ENCODE measurements at regions not wholly inside any gene's neighbourhood (a gene's known extent, or its start where the extent isn't known, plus 50 kb on each side); places are given as distances from the start of the nearest gene placed in this dataset.

DNA sequence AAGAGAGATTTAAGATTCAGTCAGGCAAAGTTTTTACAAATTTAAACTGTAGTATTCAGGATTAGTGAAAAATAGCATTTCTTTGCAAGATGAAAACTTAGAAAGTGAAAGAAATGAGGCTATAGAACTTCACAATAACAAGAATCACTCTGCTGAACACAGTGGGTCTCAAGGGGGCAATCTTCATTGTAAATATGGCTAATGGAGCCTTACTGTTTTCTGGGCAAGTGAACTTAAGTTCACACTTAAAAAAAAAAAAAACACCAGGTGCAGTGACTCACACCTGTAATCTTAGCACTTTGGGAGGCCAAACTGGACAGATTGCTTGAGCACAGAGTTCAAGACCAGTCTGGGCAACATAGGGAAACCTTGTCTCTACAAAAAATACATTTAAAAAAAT, 175.9 kb upstream of the SNX2 start:
- no peaks in the 10 kb centered on the region for H4K20me1 ChIP-seq (ENCODE audit: insufficient read depth)
- no peak overlapping the region for H3K9ac ChIP-seq (ENCODE audit: low read length)
- H3K4me3 ChIP-seq (ENCODE audit: low read length), result no peak overlapping the region
- H3K79me2 ChIP-seq (replicated peaks; ENCODE audit: insufficient read depth, low read length), result no peaks in the 10 kb centered on the region
- no peaks in the 10 kb centered on the region for H3K9me3 ChIP-seq (ENCODE audit: low read length)
- H3K27me3 ChIP-seq (ENCODE audit: insufficient read depth, low read depth, low read length), result no peaks in the 10 kb centered on the region
- H3K9me2 ChIP-seq (ENCODE audit: insufficient read depth, low read length), result no peaks in the 10 kb centered on the region
- H3K36me3 ChIP-seq (ENCODE audit: insufficient read depth, low read length), result no peaks in the 10 kb centered on the region
- no peaks in the 10 kb centered on the region for H3F3A ChIP-seq (ENCODE audit: insufficient read depth, low read length, poor library complexity, severe bottlenecking)
- no peak overlapping the region for H3K4me2 ChIP-seq (ENCODE audit: low read length)
- no peak overlapping the region for H2AFZ ChIP-seq (ENCODE audit: low read depth, low read length)
- no peak overlapping the region for H3K27ac ChIP-seq (ENCODE audit: low read length)
- TF ChIP-seq, protein P1, sequence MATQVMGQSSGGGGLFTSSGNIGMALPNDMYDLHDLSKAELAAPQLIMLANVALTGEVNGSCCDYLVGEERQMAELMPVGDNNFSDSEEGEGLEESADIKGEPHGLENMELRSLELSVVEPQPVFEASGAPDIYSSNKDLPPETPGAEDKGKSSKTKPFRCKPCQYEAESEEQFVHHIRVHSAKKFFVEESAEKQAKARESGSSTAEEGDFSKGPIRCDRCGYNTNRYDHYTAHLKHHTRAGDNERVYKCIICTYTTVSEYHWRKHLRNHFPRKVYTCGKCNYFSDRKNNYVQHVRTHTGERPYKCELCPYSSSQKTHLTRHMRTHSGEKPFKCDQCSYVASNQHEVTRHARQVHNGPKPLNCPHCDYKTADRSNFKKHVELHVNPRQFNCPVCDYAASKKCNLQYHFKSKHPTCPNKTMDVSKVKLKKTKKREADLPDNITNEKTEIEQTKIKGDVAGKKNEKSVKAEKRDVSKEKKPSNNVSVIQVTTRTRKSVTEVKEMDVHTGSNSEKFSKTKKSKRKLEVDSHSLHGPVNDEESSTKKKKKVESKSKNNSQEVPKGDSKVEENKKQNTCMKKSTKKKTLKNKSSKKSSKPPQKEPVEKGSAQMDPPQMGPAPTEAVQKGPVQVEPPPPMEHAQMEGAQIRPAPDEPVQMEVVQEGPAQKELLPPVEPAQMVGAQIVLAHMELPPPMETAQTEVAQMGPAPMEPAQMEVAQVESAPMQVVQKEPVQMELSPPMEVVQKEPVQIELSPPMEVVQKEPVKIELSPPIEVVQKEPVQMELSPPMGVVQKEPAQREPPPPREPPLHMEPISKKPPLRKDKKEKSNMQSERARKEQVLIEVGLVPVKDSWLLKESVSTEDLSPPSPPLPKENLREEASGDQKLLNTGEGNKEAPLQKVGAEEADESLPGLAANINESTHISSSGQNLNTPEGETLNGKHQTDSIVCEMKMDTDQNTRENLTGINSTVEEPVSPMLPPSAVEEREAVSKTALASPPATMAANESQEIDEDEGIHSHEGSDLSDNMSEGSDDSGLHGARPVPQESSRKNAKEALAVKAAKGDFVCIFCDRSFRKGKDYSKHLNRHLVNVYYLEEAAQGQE (IDR thresholded peaks at IDR 0.05; ENCODE audit: borderline replicate concordance), result no peak
- TF ChIP-seq POLR2AphosphoS5 (IDR thresholded peaks at IDR 0.05) (no peak), EP300 (conservative IDR thresholded peaks at IDR 0.05; ENCODE audit: poor library complexity, severe bottlenecking) (no peak), SMC3 (conservative IDR thresholded peaks at IDR 0.05; ENCODE audit: poor library complexity) (no peak)

DNA sequence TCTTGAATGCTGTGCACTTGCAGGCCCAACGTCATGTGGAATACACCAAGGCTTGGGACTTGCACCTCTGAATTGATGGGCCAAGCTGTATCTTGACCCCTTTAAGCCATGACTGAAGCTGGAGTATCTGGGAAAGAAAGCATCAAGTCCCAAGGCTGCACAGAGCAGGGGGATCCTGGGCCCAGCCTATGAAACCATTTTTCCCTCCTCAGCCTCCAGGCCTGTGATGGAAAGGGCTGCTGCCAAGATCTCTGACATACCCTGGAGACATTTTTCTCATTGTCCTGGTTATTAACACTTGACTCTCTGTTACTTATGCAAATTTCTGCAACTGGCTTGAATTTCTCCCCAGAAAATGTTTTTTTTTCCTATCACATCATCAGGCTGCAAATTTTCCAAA, 174.0 kb upstream of the SNX2 start:
- TF ChIP-seq SMC3 (conservative IDR thresholded peaks at IDR 0.05; ENCODE audit: poor library complexity) (no peak), RAD21 (conservative IDR thresholded peaks at IDR 0.05) (no peak), EZH2 (IDR thresholded peaks at IDR 0.05; ENCODE audit: borderline replicate concordance, insufficient read depth, low read length, poor library complexity, severe bottlenecking) (no peak), EP300 (conservative IDR thresholded peaks at IDR 0.05; ENCODE audit: poor library complexity, severe bottlenecking) (no peak), MXI1 (conservative IDR thresholded peaks at IDR 0.05; ENCODE audit: poor library complexity, severe bottlenecking) (no peak), TAF1 (IDR thresholded peaks at IDR 0.05; ENCODE audit: low read depth) (no peak), POLR2AphosphoS5 (IDR thresholded peaks at IDR 0.05) (no peak)
- TF ChIP-seq, protein P2, sequence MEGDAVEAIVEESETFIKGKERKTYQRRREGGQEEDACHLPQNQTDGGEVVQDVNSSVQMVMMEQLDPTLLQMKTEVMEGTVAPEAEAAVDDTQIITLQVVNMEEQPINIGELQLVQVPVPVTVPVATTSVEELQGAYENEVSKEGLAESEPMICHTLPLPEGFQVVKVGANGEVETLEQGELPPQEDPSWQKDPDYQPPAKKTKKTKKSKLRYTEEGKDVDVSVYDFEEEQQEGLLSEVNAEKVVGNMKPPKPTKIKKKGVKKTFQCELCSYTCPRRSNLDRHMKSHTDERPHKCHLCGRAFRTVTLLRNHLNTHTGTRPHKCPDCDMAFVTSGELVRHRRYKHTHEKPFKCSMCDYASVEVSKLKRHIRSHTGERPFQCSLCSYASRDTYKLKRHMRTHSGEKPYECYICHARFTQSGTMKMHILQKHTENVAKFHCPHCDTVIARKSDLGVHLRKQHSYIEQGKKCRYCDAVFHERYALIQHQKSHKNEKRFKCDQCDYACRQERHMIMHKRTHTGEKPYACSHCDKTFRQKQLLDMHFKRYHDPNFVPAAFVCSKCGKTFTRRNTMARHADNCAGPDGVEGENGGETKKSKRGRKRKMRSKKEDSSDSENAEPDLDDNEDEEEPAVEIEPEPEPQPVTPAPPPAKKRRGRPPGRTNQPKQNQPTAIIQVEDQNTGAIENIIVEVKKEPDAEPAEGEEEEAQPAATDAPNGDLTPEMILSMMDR (IDR thresholded peaks at IDR 0.05; ENCODE audit: poor library complexity, severe bottlenecking), result no peak
- TF ChIP-seq, protein P1 (IDR thresholded peaks at IDR 0.05; ENCODE audit: borderline replicate concordance), result no peak
- Histone ChIP-seq H3K9me2 (ENCODE audit: insufficient read depth, low read length) (no peaks in the 10 kb centered on the region), H2AFZ (ENCODE audit: low read depth, low read length) (no peak overlapping the region), H3F3A (ENCODE audit: insufficient read depth, low read length, poor library complexity, severe bottlenecking) (no peaks in the 10 kb centered on the region), H3K27ac (ENCODE audit: low read length) (no peak overlapping the region), H3K9ac (ENCODE audit: low read length) (no peak overlapping the region), H3K36me3 (ENCODE audit: insufficient read depth, low read length) (no peaks in the 10 kb centered on the region), H4K20me1 (ENCODE audit: insufficient read depth) (no peaks in the 10 kb centered on the region), H3K9me3 (ENCODE audit: low read length) (no peaks in the 10 kb centered on the region), H3K4me2 (ENCODE audit: low read length) (no peak overlapping the region), H3K4me3 (ENCODE audit: low read length) (no peak overlapping the region), H3K27me3 (ENCODE audit: insufficient read depth, low read depth, low read length) (no peaks in the 10 kb centered on the region), H3K79me2 (replicated peaks; ENCODE audit: insufficient read depth, low read length) (no peaks in the 10 kb centered on the region)

Measured in neural cell (in vitro differentiated cells).